K562 (cell line): ENCODE measurements at regions not wholly inside any gene's neighbourhood (a gene's known extent, or its start where the extent isn't known, plus 50 kb on each side); places are given as distances from the start of the nearest gene placed in this dataset.

Source experiments
- ATAC-seq: fragments of 200-7000 bp; cut with Tn5 transposase; 3 replicates; pipeline ENCODE4 v1.9.1; 2020; ENCODE audit warnings: moderate library complexity
- BruUV-seq: library from RNA; stranded (reverse); fragments of 400-500 nt; replicated peaks from 2 replicates; lab custom pipeline; 2021; lab: Mats Ljungman, UMichigan
- CTCF ChIA-PET: fragments of 300-600 bp; formaldehyde crosslinking; extraction: SDS; loops from one replicate; lab custom pipeline; 2021; ENCODE audit warnings: low intra/inter-chr PET ratio; lab: Yijun Ruan, JAX
- POLR2A ChIA-PET: fragments of 300-600, 350-650 bp; sonication (Branson Sonifier 250); formaldehyde crosslinking; extraction: SDS; loops from one replicate; lab custom pipeline; 2021; ENCODE audit warnings: antibody characterized with exemption, inconsistent platforms; lab: Yijun Ruan, JAX
- DNase-seq, 4 experiments: peaks; one replicate each; pipeline versions ENCODE4 v3.0.0 to v3.0.0-alpha.2; 2011 to 2018; ENCODE audit warnings: low spot score in 3 of 4, mixed read lengths in 3 of 4; ENCODE audit errors: extremely low read depth in 1 of 4
- FAIRE-seq: peaks from 2 replicates; lab custom pipeline; 2011; peaks lifted over from hg19 to GRCh38; lab: Jason Lieb, UNC
- H2AFZ ChIP-seq: 2 replicates; pipeline ENCODE4 v1.6.0; 2011; ENCODE audit warnings: low read depth, low read length, control low read depth, inconsistent platforms
- H3K27ac ChIP-seq: fragments of 200-600 bp; 3 replicates; pipeline ENCODE4 v1.8.0; 2011; ENCODE audit warnings: low read depth, mild to moderate bottlenecking, control low read depth, inconsistent platforms, low read length, moderate library complexity, mixed read lengths; ENCODE audit errors: extremely low read depth
- H3K27me3 ChIP-seq, 2 experiments: fragments of 300-600 bp in 1 of 2; 2 replicates in 1 of 2; 3 replicates in 1 of 2; pipeline versions ENCODE4 v1.6.0 to v1.8.0; 2011; ENCODE audit warnings: inconsistent platforms in 2 of 2, low read length in 2 of 2, mild to moderate bottlenecking in 1 of 2, mixed read lengths in 1 of 2, moderate library complexity in 1 of 2; ENCODE audit not compliant: control insufficient read depth in 2 of 2, insufficient read depth in 2 of 2
- H3K36me3 ChIP-seq: fragments of 300-600 bp; 3 replicates; pipeline ENCODE4 v1.8.0; 2011; ENCODE audit warnings: mild to moderate bottlenecking, low read length, inconsistent platforms; ENCODE audit not compliant: control insufficient read depth, insufficient read depth
- H3K4me1 ChIP-seq, 2 experiments: fragments of 200-600 bp in 1 of 2; replicated peaks in 1 of 2; 2 replicates in 1 of 2; 3 replicates in 1 of 2; pipeline versions ENCODE4 v1.5.1 to v1.8.0; 2011; ENCODE audit warnings: inconsistent platforms in 2 of 2, low read length in 2 of 2, mild to moderate bottlenecking in 1 of 2, mixed read lengths in 1 of 2, moderate library complexity in 1 of 2; ENCODE audit not compliant: control insufficient read depth in 2 of 2, insufficient read depth in 2 of 2
- H3K4me2 ChIP-seq: 2 replicates; pipeline ENCODE4 v1.6.1; 2011; ENCODE audit warnings: low read length, control low read depth, inconsistent platforms, mixed read lengths; ENCODE audit not compliant: insufficient read depth
- H3K4me3 ChIP-seq: fragments of 200-600 bp; sonication (generic), shearing (Covaris generic); 2 replicates; pipeline ENCODE4 v1.5.1; 2016; ENCODE audit warnings: control low read depth, inconsistent platforms
- H3K79me2 ChIP-seq: fragments of 200-600 bp; 3 replicates; pipeline ENCODE4 v1.8.0; 2011; ENCODE audit warnings: low read length, inconsistent platforms; ENCODE audit not compliant: control insufficient read depth, insufficient read depth
- H3K9ac ChIP-seq, 2 experiments: 2 replicates each; pipeline versions ENCODE4 v1.6.0 to v1.6.1; 2011; ENCODE audit warnings: low read depth in 2 of 2, low read length in 2 of 2, control low read depth in 1 of 2, inconsistent platforms in 1 of 2, mild to moderate bottlenecking in 1 of 2, mixed read lengths in 1 of 2; ENCODE audit not compliant: insufficient read depth in 1 of 2
- H3K9me1 ChIP-seq: one replicate; pipeline ENCODE4 v1.6.0; 2011; ENCODE audit warnings: inconsistent platforms, mild to moderate bottlenecking, low read length, moderate library complexity; ENCODE audit not compliant: control insufficient read depth, insufficient read depth
- H3K9me3 ChIP-seq: replicated peaks from 2 replicates; pipeline ENCODE4 v1.5.1; 2011; ENCODE audit warnings: low read depth, low read length, inconsistent platforms; ENCODE audit not compliant: control insufficient read depth, insufficient read depth
- H4K20me1 ChIP-seq: replicated peaks from 2 replicates; pipeline ENCODE4 v1.6.1; 2011; ENCODE audit warnings: low read length, inconsistent platforms, mixed read lengths; ENCODE audit not compliant: control insufficient read depth, insufficient read depth
- CHD2 ChIP-seq: IDR thresholded peaks from 2 replicates; pipeline ENCODE4 v1.6.1; 2011; ENCODE audit warnings: low read depth, low read length
- GTF2B ChIP-seq: IDR thresholded peaks from 2 replicates; pipeline ENCODE4 v1.6.1; 2011; ENCODE audit not compliant: insufficient read length; ENCODE audit errors: extremely low read depth
- MITF ChIP-seq: IDR thresholded peaks from 2 replicates; pipeline ENCODE4 v1.6.1; 2014; ENCODE audit warnings: antibody characterized with exemption
- NFRKB ChIP-seq: fragments of 450-650 bp; IDR thresholded peaks from 2 replicates; pipeline ENCODE4 v1.6.1; 2016; ENCODE audit warnings: low read depth
- PKNOX1 ChIP-seq: fragments of 450-650 bp; IDR thresholded peaks from 2 replicates; pipeline ENCODE4 v1.6.1; 2016
- TAF7 ChIP-seq: fragments of 450-650 bp; IDR thresholded peaks from 2 replicates; pipeline ENCODE4 v1.6.1; 2016; ENCODE audit warnings: missing genetic modification characterization, missing compliant biosample characterization
- ZNF740 ChIP-seq, 3 experiments: fragments of 200-800 bp in 1 of 3; sonication (Bioruptor generic) in 1 of 3; sonication (generic) in 1 of 3; formaldehyde crosslinking in 1 of 3; IDR thresholded peaks; 2 replicates each; pipeline versions ENCODE4 v1.6.1 to v1.8.0; 2016 to 2022; ENCODE audit warnings: mild to moderate bottlenecking in 2 of 3, missing compliant biosample characterization in 2 of 3, missing genetic modification characterization in 2 of 3, missing genetic modification reagents in 1 of 3
- WGBS: fragments of 100-300 bp; shearing (Covaris generic); methylation state at CpG from one replicate; pipeline ENCODE4 v1.1.6; 2016; ENCODE audit warnings: low coverage, mixed read lengths; ENCODE audit not compliant: insufficient coverage; ENCODE audit errors: missing lambda C conversion rate; 5-methylcytosine and 5-hydroxymethylcytosine counted together
- in situ Hi-C: fragments of 300-500 bp; cut with MboI; formaldehyde crosslinking; loops from 4 replicates; pipeline ENCODE4 v1.15.0; 2018; ENCODE audit warnings: inconsistent platforms, mixed read lengths
- intact Hi-C: fragments of 100-400 bp; cut with micrococcal nuclease; formaldehyde crosslinking; loops from 2 replicates; pipeline ENCODE4 v1.14.2; 2022

- intact Hi-C loops: loop anchor here (5.0 kb wide), 1 partner anchor 252 kb away; the partner anchor contains the start of gene ENC1
Observed at GRCh38 chr5:74390306-74390637, 250.3 kb downstream of the ENC1 start.

More at GRCh38 chr5:74390306-74390637, 250.3 kb downstream of the ENC1 start:
- BruUV-seq: no TSS peak
- Histone ChIP-seq H3K36me3 (no peaks in the 10 kb centered on the region), H2AFZ (no peak overlapping the region), H3K27me3 (no peaks in the 10 kb centered on the region), H4K20me1 (no peaks in the 10 kb centered on the region), H3K4me3 (no peak overlapping the region), H3K9me3 (no peaks in the 10 kb centered on the region), H3K4me2 (no peak overlapping the region), H3K9me1 (no peaks in the 10 kb centered on the region), H3K4me1 (peaks cover 0 to 8% of the 10 kb centered on the region in 2 experiments; a peak in 3 of 5 replicates), H3K9ac (no peak overlapping the region), H3K27ac (no peak overlapping the region), H3K79me2 (no peaks in the 10 kb centered on the region)
- 8% methylated on average over 1 of the region's 1 CpG for WGBS
- FAIRE-seq (no peak), DNase-seq (no peak), ATAC-seq (no peak)
- ChIA-PET POLR2A (no interaction called here), CTCF (no interaction called here)
- in situ Hi-C loops: no loop called here
- TF ChIP-seq NFRKB: no peak
- no peak for TF ChIP-seq CHD2
- no peak for TF ChIP-seq MITF
- no peak for TF ChIP-seq TAF7 (tag)
- TF ChIP-seq GTF2B: no peak
- no peak for TF ChIP-seq PKNOX1
- TF ChIP-seq ZNF740 (CRISPR knock-in tag; IDR thresholded peaks at IDR 0.05): no peak
- no peak for TF ChIP-seq ZNF740 (tag; IDR thresholded peaks at IDR 0.05)
